ENCODE measurements at regions not wholly inside any gene's neighbourhood (a gene's known extent, or its start where the extent isn't known, plus 50 kb on each side); places are given as distances from the start of the nearest gene placed in this dataset.
A peak's percentile ranks its signal among the peaks of the same experiment; 100 is the strongest.

DNA sequence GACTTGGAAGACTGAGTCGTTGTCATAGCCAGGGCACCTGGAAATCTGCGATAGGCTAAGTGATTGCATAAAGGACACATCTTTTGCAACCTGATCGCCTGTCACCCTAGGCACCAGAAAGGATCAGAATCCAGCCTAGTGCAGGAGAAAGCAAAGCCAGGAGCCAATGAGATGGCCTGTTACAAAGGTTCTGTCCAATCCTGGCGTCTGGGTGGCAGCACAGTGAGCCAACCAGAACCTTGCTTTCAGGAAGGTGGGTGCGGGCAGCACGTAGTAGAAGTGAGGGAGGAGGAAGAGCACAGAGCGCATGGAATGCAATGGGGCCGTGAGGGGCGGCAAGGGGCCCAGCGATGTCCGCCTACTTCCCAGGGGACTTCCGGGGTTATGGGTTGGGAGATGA, 120.4 kb upstream of the GGTLC1 start:
- peak overlapping the region in 1 of 2 donors; percentile 27 for H3K27ac ChIP-seq (ENCODE audit: low read depth in 1 of 2, low read length in 2 of 2)
- no peak for ATAC-seq (ENCODE audit: poor library complexity)

GRCh38 chr20:24108581-24108980, 120.0 kb upstream of the GGTLC1 start:
- no peaks in the 10 kb centered on the region for H3K36me3 Mint-ChIP-seq (ENCODE audit: low read depth)

More for the DNA sequence above, 120.4 kb upstream of the GGTLC1 start:
- CTCF ChIA-PET, result no interaction called here
- Histone ChIP-seq H3K4me3 (ENCODE audit: low read length) (peak overlapping the region; percentile 44), H3K36me3 (ENCODE audit: insufficient read depth, low read length) (no peaks in the 10 kb centered on the region), H3K4me1 (ENCODE audit: insufficient read depth, low read length) (peaks cover 7% of the 10 kb centered on the region), H3K27me3 (ENCODE audit: control insufficient read depth in 1 of 2, insufficient read depth in 2 of 2, low read length in 2 of 2) (peaks cover 0 to 3% of the 10 kb centered on the region in 2 experiments), H3K9me3 (ENCODE audit: control insufficient read depth in 1 of 2, insufficient read depth in 1 of 2, low read length in 2 of 2) (no peaks in the 10 kb centered on the region)
- H3K36me3 Mint-ChIP-seq (ENCODE audit: low read depth), result no peaks in the 10 kb centered on the region
- H3K27ac Mint-ChIP-seq, result no peak overlapping the region
- peak overlapping the region; percentile 43 for H3K4me3 Mint-ChIP-seq
- intact Hi-C loops (cut with DNase I, micrococcal nuclease), result loop anchor here in 1 of 2 experiments (10.0 kb wide), 1 partner anchor 314 kb away; no protein-coding TSS in a partner anchor
- POLR2A ChIA-PET, result no interaction called here
- peak in 5 of 14 experiments; percentile 3 to 76 (median 57) for DNase-seq
- H3K9me3 Mint-ChIP-seq, result no peaks in the 10 kb centered on the region
- TF ChIP-seq CTCF (IDR thresholded peaks at IDR 0.05), result no peak
- H3K27me3 Mint-ChIP-seq, result peaks cover 9% of the 10 kb centered on the region
- no peaks in the 10 kb centered on the region for H3K4me1 Mint-ChIP-seq (ENCODE audit: low read depth)

GRCh38 chr20:24106801-24107445, 118.3 kb upstream of the GGTLC1 start:
- Mint-ChIP-seq H3K4me1 (ENCODE audit: low read depth) (no peaks in the 10 kb centered on the region), H3K4me3 (no peak overlapping the region), H3K27ac (no peak overlapping the region), H3K36me3 (ENCODE audit: low read depth) (no peaks in the 10 kb centered on the region), H3K27me3 (peaks cover 9% of the 10 kb centered on the region), H3K9me3 (no peaks in the 10 kb centered on the region)
- no peak overlapping the region for H3K4me3 ChIP-seq (ENCODE audit: low read length)
- intact Hi-C loops (cut with DNase I, micrococcal nuclease), result loop anchor here in 1 of 2 experiments (10.0 kb wide), 1 partner anchor 312 kb away; no protein-coding TSS in a partner anchor
- H3K27ac ChIP-seq (ENCODE audit: low read depth in 1 of 2, low read length in 2 of 2), result no peak overlapping the region
- peaks cover 0 to 3% of the 10 kb centered on the region in 2 experiments for H3K27me3 ChIP-seq (ENCODE audit: control insufficient read depth in 1 of 2, insufficient read depth in 2 of 2, low read length in 2 of 2)
- no peak for TF ChIP-seq CTCF (IDR thresholded peaks at IDR 0.05)
- H3K9me3 ChIP-seq (ENCODE audit: control insufficient read depth in 1 of 2, insufficient read depth in 1 of 2, low read length in 2 of 2), result no peaks in the 10 kb centered on the region
- ATAC-seq (ENCODE audit: poor library complexity) (no peak), DNase-seq (no peak)
- H3K36me3 ChIP-seq (ENCODE audit: insufficient read depth, low read length), result no peaks in the 10 kb centered on the region
- H3K4me1 ChIP-seq (ENCODE audit: insufficient read depth, low read length), result peaks cover 7% of the 10 kb centered on the region
- ChIA-PET POLR2A (no interaction called here), CTCF (no interaction called here)

More at GRCh38 chr20:24108581-24108980, 120.0 kb upstream of the GGTLC1 start:
- Histone ChIP-seq H3K36me3 (ENCODE audit: insufficient read depth, low read length) (no peaks in the 10 kb centered on the region), H3K27ac (ENCODE audit: low read depth in 1 of 2, low read length in 2 of 2) (no peak overlapping the region), H3K9me3 (ENCODE audit: control insufficient read depth in 1 of 2, insufficient read depth in 1 of 2, low read length in 2 of 2) (no peaks in the 10 kb centered on the region), H3K27me3 (ENCODE audit: control insufficient read depth in 1 of 2, insufficient read depth in 2 of 2, low read length in 2 of 2) (peaks cover 0 to 3% of the 10 kb centered on the region in 2 experiments), H3K4me1 (ENCODE audit: insufficient read depth, low read length) (peaks cover 7% of the 10 kb centered on the region), H3K4me3 (ENCODE audit: low read length) (no peak overlapping the region)
- ChIA-PET POLR2A (no interaction called here), CTCF (no interaction called here)
- ATAC-seq (ENCODE audit: poor library complexity), result no peak
- no peak for DNase-seq
- H3K4me1 Mint-ChIP-seq (ENCODE audit: low read depth), result no peaks in the 10 kb centered on the region
- H3K4me3 Mint-ChIP-seq, result no peak overlapping the region
- intact Hi-C loops (cut with DNase I, micrococcal nuclease), result loop anchor here in 1 of 2 experiments (10.0 kb wide), 1 partner anchor 314 kb away; no protein-coding TSS in a partner anchor
- TF ChIP-seq CTCF (IDR thresholded peaks at IDR 0.05), result no peak
- H3K27me3 Mint-ChIP-seq, result peaks cover 9% of the 10 kb centered on the region
- no peak overlapping the region for H3K27ac Mint-ChIP-seq
- H3K9me3 Mint-ChIP-seq, result no peaks in the 10 kb centered on the region

Data from CD4-positive, alpha-beta T cell (primary cell).